ENCODE measurements at regions not wholly inside any gene's neighbourhood (a gene's known extent, or its start where the extent isn't known, plus 50 kb on each side); places are given as distances from the start of the nearest gene placed in this dataset.
A peak's percentile ranks its signal among the peaks of the same experiment; 100 is the strongest.
"Not testable (repeated sequence)": the region's sequence is repeated elsewhere in the genome, so short reads cannot be mapped to it uniquely, and the experiment has no call there.

DNA sequence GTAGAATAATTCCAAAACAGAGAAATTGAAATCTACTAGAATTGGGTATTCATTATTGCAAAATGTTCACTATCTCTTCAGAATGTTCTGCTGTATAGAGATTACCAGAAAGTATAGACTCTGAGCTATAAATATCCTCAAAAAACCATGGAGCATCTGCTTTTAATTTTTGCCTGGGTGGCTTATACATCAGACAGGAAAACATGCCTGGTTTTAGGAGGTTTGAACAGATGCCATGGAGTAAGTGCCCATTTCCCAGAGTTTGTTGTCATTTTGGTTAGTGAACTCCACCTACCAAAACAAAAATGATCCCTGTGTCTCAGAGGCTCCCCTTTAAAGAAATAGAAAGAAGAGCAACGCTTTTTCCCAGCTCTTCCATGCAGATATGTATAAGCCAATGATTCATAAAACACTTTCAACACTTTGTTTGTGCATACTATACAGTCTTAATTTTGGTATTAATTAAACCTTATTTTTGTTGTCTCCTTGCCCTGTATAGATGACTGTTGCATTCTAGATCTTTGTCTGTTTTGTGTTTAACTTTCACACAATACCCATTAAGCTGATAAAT is 68.7 kb downstream of the MEPE start:
- no peak for DNase-seq

DNA sequence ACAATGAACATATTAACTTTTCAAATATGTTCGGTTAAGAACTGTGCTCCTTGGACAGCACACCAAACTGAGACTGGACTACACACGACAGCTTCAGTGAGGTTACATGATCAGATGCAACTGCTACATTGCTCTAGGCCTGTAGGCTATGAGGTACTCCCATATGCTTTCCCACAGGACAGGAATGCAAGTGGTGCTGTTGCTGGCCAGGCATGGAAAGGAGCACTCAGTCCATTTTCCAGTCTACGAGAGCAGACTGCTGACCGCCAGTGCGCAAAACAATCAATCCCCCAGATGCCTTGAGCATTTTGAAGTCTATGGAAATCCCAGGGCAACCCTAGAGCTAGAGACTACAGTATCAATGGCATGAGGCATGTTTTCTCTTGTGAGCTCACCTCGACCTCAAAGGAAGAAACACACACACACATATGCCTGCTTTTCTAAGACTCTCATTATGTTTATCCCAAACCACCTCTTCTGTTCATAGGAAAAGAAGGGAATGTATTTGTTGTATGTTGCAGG is 70.8 kb upstream of the SPP1 start:
- DNase-seq: no peak

DNA sequence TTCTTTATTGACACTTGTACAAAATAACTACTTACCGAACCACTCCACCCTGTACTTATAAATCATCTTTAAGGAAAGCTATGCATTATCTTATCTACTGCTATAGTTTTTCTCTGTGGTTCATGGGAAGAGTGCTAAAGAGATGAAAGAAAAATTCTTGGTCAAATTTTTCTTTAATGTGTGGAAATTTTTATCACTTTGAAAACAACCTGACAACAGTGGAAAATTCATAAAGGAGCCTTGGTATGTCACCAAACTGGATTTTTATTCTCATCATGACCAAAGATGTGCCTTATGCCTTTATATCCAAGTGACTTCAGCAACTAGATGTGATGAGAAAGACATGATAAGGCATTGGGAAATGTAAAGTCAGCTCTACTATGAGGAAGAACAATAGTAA is 67.2 kb upstream of the SPP1 start:
- DNase-seq: no peak

- peak; percentile 59 for DNase-seq
These were observed 64.7 kb upstream of the SPP1 start for GRCh38 chr4:87910795-87911194.

DNA sequence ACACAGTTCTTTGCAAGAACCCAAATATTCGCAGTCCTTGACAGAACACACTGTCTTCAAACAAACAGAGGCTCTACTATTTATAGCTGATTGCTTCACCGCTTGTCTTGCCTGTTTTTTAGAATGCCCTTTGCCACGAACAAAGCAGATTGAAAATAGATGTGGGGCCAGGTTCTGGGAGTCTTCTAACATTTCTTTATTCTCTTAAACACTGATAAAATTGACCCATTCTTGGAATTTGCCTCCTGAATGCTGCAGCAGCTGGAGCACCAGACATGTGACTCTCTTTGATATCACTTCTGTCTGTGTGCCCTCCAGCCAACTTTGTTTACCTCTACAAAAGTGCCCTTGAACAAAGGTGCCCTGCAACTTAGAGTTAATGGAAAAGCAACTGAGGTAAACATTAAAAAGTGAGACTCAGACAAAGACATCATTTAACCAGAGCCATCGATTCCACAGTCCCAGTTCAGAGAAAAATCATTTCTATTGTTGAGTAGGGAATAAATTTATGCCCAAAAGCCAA is 64.2 kb upstream of the SPP1 start:
- DNase-seq: no peak

GRCh38 chr4:87912164-87913004 is 63.1 kb upstream of the SPP1 start:
- DNase-seq: no peak

DNA sequence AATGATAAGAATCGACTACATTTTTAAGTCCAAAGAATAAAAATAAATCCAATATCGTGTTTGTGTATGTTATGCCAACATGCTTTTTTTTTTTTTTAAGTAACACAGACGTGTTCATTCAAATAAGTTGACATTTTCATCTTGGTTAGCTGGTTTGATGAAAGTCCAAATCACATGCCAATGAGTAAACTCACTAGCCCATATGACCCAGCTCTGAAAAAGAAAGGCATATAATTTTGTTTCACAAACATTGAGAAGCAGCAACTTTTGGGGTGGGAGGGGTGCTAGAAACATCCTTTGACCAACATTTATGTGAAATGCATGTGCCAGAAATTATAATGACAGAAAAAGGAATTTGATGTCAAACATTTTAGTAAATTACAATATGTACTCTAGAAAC is 61.6 kb upstream of the SPP1 start:
- DNase-seq: no peak

DNA sequence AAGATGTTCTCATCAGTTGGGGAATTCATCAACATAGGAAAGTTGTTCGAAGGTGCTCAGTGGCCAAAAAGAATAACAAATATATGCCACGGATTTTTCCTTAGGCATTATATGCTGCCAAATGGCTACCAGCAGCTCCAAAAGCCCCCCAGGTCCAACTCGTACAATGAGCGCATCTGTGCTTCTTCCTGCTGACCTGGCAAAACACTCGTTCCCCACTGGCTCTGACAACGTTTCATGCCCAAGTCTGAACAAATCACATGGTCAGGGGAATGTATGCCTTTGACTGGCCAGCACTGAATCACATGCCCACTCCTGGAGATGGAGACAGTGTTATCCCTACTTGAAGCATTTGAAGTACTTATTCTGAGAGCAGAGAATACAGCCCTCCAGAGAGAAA is 59.9 kb upstream of the SPP1 start:
- no peak for DNase-seq

GRCh38 chr4:87916626-87917025 is 58.9 kb upstream of the SPP1 start:
- no peak for DNase-seq

GRCh38 chr4:87917911-87918310 is 57.6 kb upstream of the SPP1 start:
- DNase-seq: not testable (repeated sequence)

- DNase-seq: no peak
These were observed 57.0 kb upstream of the SPP1 start for GRCh38 chr4:87918314-87919058.

GRCh38 chr4:87919304-87919703 is 56.2 kb upstream of the SPP1 start:
- not testable (repeated sequence) for DNase-seq

- no peak for DNase-seq
These were observed 55.6 kb upstream of the SPP1 start for GRCh38 chr4:87919941-87920340.

GRCh38 chr4:87920478-87920877 is 55.0 kb upstream of the SPP1 start:
- DNase-seq: no peak

DNA sequence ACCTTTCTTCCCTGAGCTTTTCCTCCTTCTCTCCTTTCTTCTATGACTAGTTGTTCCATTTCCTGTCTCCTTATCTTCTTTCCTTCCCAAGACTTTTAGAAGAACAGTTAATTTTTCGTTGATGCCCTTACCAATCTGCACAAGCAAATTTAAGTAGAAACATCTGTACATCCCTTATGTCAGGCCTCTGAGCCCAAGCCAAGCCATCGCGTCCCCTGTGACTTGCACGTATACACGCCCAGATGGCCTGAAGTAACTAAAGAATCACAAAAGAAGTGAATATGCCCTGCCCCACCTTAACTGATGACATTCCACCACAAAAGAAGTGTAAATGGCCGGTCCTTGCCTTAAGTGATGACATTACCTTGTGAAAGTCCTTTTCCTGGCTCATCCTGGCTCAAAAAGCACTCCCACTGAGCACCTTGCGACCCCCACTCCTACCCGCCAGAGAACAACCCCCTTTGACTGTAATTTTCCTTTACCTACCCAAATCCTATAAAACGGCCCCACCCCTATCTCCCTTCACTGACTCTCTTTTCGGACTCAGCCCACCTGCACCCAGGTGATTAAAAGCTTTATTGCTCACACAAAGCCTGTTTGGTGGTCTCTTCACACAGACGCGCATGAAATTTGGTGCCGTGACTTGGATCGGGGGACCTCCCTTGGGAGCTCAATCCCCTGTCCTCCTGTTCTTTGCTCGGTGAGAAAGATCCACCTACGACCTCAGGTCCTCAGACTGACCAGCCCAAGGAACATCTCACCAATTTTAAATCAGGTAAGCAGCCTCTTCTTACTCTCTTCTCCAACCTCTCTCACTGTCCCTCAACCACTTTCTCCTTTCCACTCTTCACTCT is 53.7 kb upstream of the SPP1 start:
- DNase-seq: not testable (repeated sequence)

- DNase-seq: not testable (repeated sequence)
These were observed 51.4 kb upstream of the SPP1 start for GRCh38 chr4:87924146-87924545.
